ENCODE measurements at regions not wholly inside any gene's neighbourhood (a gene's known extent, or its start where the extent isn't known, plus 50 kb on each side); places are given as distances from the start of the nearest gene placed in this dataset.

GRCh38 chr5:73256012-73256411, 83.0 kb downstream of the TMEM174 start:
- no peak for TF ChIP-seq POLR2A (IDR thresholded peaks at IDR 0.05)
- no peak for TF ChIP-seq CTCF (IDR thresholded peaks at IDR 0.05 in 4 of 5, conservative IDR thresholded peaks at IDR 0.05 in 1 of 5)
- intact Hi-C loops (cut with DNase I; ENCODE audit: low total_unique reads) (no loop called here), in situ Hi-C loops (cut with MboI; ENCODE audit: low sequenced_read_pairs in 4 of 4) (no loop called here)
- H3K27me3 ChIP-seq, result peaks cover 0 to 5% (median 2%) of the 10 kb centered on the region in 3 donors
- no peaks in the 10 kb centered on the region for H3K36me3 ChIP-seq
- no peak for DNase-seq
- no peaks in the 10 kb centered on the region for H3K9me3 ChIP-seq
- no peaks in the 10 kb centered on the region for H3K4me1 ChIP-seq
- no peak for ATAC-seq
- H3K27ac ChIP-seq, result no peak overlapping the region
- no peak overlapping the region for H3K4me3 ChIP-seq

GRCh38 chr5:73254642-73255041, 81.6 kb downstream of the TMEM174 start:
- ATAC-seq (no peak), DNase-seq (no peak)
- Histone ChIP-seq H3K9me3 (no peaks in the 10 kb centered on the region), H3K27me3 (peaks cover 0 to 5% (median 2%) of the 10 kb centered on the region in 3 donors), H3K4me3 (no peak overlapping the region), H3K4me1 (no peaks in the 10 kb centered on the region), H3K27ac (no peak overlapping the region), H3K36me3 (no peaks in the 10 kb centered on the region)
- TF ChIP-seq CTCF (IDR thresholded peaks at IDR 0.05 in 4 of 5, conservative IDR thresholded peaks at IDR 0.05 in 1 of 5), result no peak
- TF ChIP-seq POLR2A (IDR thresholded peaks at IDR 0.05), result no peak
- in situ Hi-C loops (cut with MboI; ENCODE audit: low sequenced_read_pairs in 4 of 4), result no loop called here
- intact Hi-C loops (cut with DNase I; ENCODE audit: low total_unique reads), result no loop called here

GRCh38 chr5:73253047-73253660, 80.2 kb downstream of the TMEM174 start:
- Histone ChIP-seq H3K4me1 (no peaks in the 10 kb centered on the region), H3K36me3 (no peaks in the 10 kb centered on the region), H3K27me3 (peaks cover 0 to 5% (median 2%) of the 10 kb centered on the region in 3 donors), H3K9me3 (no peaks in the 10 kb centered on the region), H3K4me3 (no peak overlapping the region), H3K27ac (no peak overlapping the region)
- TF ChIP-seq CTCF (IDR thresholded peaks at IDR 0.05 in 4 of 5, conservative IDR thresholded peaks at IDR 0.05 in 1 of 5) (no peak), POLR2A (IDR thresholded peaks at IDR 0.05) (no peak)
- intact Hi-C loops (cut with DNase I; ENCODE audit: low total_unique reads), result no loop called here
- in situ Hi-C loops (cut with MboI; ENCODE audit: low sequenced_read_pairs in 4 of 4), result no loop called here
- DNase-seq (no peak), ATAC-seq (no peak)

GRCh38 chr5:73250645-73251044, 77.7 kb downstream of the TMEM174 start:
- H3K36me3 ChIP-seq, result no peaks in the 10 kb centered on the region
- no peak overlapping the region for H3K4me3 ChIP-seq
- no peaks in the 10 kb centered on the region for H3K4me1 ChIP-seq
- intact Hi-C loops (cut with DNase I; ENCODE audit: low total_unique reads) (no loop called here), in situ Hi-C loops (cut with MboI; ENCODE audit: low sequenced_read_pairs in 4 of 4) (no loop called here)
- no peak overlapping the region for H3K27ac ChIP-seq
- TF ChIP-seq CTCF (IDR thresholded peaks at IDR 0.05 in 4 of 5, conservative IDR thresholded peaks at IDR 0.05 in 1 of 5), result no peak
- no peak for TF ChIP-seq POLR2A (IDR thresholded peaks at IDR 0.05)
- DNase-seq (no peak), ATAC-seq (no peak)
- H3K9me3 ChIP-seq, result no peaks in the 10 kb centered on the region
- H3K27me3 ChIP-seq, result peaks cover 0 to 5% (median 2%) of the 10 kb centered on the region in 3 donors

- H3K27me3 ChIP-seq, result peaks cover 0 to 15% (median 5%) of the 10 kb centered on the region in 3 donors
- intact Hi-C loops (cut with DNase I; ENCODE audit: low total_unique reads), result no loop called here
These were observed 69.7 kb downstream of the TMEM174 start for GRCh38 chr5:73242735-73243134.

More at GRCh38 chr5:73242735-73243134, 69.7 kb downstream of the TMEM174 start:
- no peak overlapping the region for H3K27ac ChIP-seq
- H3K36me3 ChIP-seq, result no peaks in the 10 kb centered on the region
- H3K9me3 ChIP-seq, result no peaks in the 10 kb centered on the region
- TF ChIP-seq CTCF (IDR thresholded peaks at IDR 0.05 in 4 of 5, conservative IDR thresholded peaks at IDR 0.05 in 1 of 5), result no peak
- TF ChIP-seq POLR2A (IDR thresholded peaks at IDR 0.05), result no peak
- no peak overlapping the region for H3K4me3 ChIP-seq
- in situ Hi-C loops (cut with MboI; ENCODE audit: low sequenced_read_pairs in 4 of 4), result no loop called here
- H3K4me1 ChIP-seq, result no peaks in the 10 kb centered on the region
- DNase-seq (no peak), ATAC-seq (no peak)

Measured in gastrocnemius medialis (tissue), 4 donors.